GM18505 (cell line): ENCODE measurements at regions not wholly inside any gene's neighbourhood (a gene's known extent, or its start where the extent isn't known, plus 50 kb on each side); places are given as distances from the start of the nearest gene placed in this dataset.

Experiments
- ATAC-seq: cut with Tn5 transposase; IDR thresholded peaks from one replicate; pipeline ENCODE4 v1.9.1; 2021; ENCODE audit not compliant: unreplicated experiment
- POLR2A ChIP-seq: IDR thresholded peaks from 4 replicates; pipeline ENCODE4 v1.6.1; 2011; ENCODE audit warnings: borderline replicate concordance; ENCODE audit not compliant: insufficient read depth, insufficient read length; ENCODE audit errors: extremely low read depth

DNA sequence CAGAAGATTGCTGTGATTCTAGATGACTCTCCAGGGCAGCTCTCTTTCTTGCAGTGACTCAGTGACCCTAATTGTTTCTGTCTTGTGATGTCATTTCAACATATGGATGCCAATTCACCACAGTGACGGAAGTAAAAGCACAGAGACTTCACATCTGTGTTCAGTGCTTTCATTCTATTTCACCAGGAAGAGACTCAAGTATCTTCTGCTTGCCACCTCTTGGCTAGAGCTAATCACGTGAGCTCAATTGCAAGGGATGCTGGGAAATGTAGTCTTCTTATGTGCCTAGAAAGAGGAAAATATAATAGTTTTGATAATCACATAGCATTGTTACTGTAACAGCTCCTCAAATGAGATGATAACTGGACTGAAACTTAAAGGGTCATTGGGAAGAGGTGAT is 453.3 kb upstream of the KLF4 start:
- TF ChIP-seq POLR2A, result no peak
- ATAC-seq, result no peak

DNA sequence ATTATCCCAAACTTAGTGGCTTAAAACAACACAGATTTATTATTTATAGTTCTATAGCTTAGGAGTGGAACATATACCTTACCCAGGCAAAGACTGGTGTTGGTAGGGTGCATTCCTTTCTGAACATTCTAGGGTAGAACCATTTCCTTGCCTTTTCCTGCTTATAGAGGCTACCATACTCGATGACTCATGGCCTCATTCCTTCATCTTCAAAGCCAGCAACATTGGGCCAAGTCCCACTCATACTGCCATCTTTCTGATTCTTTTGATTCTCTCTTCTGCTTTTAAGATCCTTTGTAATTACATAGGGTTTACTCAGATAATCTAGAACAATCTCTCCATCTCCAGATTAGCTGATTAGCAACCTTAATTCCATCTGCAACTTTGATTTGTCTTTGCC is 452.7 kb upstream of the KLF4 start:
- no peak for TF ChIP-seq POLR2A
- no peak for ATAC-seq

DNA sequence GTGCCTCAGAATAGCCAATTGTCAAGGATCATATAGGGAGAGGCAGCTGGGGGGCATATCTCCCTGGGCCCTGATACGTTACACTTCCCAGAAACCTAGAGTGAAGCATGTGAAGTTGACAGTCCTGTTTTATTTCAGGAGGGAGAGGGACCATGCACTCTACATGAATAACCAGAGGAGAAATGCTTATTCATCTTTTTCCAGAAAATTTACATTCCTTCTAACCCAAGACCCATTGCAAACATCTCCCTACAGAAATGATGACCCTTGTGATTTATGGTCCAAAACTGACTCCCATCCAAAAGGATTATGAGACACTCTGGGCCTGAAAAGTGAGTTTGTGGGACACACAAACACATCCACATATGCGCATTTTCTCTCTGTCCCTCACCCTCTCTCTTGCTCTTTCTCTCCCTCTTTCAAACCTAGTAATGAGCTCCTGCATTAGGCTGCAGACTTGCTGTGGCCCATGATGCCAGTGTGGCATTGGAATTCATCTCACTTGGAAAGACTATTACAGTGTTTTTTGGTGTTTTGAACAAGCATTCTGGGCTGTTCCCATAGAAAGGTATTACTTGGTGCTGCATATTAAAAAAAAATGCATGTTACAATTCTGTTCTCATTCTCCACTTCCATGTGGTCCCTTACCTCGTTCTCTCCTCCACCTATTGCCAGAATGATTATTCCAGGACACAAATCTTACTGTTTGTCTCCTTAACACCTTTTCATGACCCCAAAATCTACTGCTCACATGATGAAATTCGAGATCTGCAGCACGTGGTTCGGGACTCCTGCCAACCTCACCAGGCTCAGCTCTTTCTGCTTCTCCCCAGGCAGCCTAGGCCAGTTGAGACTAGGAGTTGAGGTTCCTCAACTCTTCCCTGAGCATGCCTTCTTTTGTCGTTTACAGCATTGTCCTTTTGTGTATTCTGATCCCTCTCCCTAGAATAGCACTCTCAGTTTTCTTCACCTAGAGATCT is 451.3 kb upstream of the KLF4 start:
- no peak for TF ChIP-seq POLR2A
- no peak for ATAC-seq

DNA sequence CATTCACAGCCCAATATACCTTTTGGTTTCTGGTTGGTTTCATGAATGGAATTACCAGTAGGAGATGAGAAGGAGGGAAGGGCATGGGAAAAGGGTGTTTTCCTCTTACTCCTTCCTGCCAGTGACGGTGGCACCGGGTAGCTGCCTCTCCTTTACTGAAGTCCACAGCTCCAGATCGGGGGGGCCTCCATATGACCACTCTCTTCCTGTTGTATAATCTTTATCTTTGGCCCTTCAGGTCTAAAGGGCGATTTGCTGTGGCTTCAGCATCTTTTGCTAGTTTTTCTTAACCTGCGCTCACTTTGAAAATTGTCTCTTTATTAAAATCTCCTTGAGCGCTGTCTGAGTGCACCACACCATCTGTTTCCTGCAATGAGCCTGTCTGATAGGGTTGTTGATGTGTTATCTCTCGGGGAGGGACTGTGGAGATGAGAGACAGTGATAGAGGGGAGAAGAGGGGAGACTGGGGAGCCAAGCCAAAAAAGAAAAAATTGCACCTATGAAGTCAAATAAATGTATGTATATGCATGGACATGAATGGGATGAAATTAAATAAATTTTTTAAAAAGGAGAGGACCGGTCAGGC is 449.3 kb upstream of the KLF4 start:
- no peak for TF ChIP-seq POLR2A
- ATAC-seq, result no peak

DNA sequence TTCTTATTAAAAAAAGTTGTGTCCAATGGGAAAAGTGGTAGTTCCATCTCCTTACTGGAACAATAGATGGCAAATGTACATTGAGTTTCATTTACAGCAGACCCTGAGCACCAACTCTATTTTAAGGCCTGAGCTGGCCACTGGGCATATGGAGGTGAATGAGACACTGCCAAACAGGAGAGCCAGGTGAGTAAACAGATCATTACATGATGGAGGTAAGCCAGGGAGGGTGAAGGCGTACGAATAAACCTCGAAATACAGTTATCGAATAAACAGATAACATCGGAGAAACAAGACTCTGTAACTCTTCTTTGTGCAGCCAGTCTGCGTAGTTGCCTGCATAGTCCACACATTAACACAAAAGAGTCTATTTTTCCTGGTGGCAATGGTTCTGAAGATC is 446.4 kb upstream of the KLF4 start:
- no peak for ATAC-seq
- TF ChIP-seq POLR2A, result no peak

DNA sequence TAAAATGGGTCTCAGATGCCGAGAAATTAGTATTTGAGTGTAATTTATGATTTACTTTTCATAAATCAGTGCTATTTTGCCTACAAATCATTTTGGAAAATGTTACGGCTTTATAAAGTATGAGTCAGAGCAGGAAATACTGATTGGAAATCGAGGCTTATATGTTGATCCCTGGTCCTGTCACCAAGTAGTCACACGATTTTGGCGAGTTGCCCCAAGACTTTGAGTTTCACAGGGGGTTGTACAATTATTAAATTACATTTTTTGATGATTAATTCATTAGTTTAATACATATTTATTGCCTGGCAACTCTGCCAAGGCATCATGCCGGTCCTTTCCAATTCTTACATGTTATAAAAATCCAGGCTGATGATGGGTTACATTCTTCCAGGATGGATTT is 443.9 kb upstream of the KLF4 start:
- ATAC-seq, result no peak
- no peak for TF ChIP-seq POLR2A

DNA sequence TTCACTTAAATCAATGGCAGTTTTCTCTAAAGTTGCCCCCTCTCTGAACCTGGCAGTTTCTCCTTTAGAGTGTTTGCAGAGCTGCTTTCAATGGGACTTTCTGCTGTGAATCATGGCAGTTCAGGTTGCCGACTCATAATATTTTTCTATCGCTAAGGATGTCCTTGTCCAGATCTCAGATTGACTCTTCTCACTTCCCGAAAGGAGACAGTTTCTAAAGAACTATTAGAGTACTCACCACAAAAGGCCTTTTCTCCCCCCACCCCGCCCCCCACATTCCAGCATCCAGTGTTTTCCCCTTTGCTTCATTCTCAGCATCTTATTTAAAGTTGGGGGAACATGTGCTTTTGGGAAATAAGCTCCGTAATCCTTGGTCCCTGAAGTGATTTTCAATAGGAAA is 443.5 kb upstream of the KLF4 start:
- no peak for TF ChIP-seq POLR2A
- ATAC-seq, result no peak

DNA sequence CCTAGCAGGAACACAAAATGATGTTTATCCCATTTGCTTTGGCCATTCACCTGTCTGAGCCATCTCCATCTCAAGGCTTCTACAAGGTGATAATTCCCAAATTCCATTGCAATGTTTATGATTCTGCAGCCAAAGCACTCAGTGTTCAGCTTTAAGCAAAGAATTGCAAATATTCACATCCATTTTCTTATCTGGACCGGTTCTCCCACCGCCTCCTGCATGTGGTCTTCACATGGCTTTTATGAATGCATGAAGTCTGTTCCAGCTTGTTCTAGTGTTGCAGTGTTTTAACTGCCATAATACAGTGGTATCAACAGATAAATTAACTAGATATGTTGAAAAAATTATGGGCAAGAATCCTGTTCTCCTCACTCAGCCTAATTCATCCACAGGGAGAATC is 443.0 kb upstream of the KLF4 start:
- TF ChIP-seq POLR2A, result no peak
- no peak for ATAC-seq

DNA sequence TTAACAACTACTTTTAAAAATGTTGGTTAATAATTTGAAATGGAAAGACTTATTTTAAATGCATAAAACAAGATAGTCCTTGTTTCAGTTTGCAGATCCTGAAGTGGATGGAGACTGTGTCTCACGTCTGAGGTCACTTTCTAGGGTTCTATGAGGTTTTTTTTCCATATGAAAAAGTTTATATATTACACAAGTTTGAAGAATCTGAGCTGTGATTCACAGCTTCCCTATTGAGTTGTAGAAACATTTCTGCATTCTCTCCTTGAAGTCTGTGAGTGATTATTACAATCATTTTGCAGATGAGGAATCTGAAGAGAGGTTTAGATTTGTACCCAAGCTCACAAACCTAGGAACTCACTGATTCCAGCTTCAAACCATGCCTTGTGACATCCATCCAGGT is 442.5 kb upstream of the KLF4 start:
- ATAC-seq, result no peak
- no peak for TF ChIP-seq POLR2A

DNA sequence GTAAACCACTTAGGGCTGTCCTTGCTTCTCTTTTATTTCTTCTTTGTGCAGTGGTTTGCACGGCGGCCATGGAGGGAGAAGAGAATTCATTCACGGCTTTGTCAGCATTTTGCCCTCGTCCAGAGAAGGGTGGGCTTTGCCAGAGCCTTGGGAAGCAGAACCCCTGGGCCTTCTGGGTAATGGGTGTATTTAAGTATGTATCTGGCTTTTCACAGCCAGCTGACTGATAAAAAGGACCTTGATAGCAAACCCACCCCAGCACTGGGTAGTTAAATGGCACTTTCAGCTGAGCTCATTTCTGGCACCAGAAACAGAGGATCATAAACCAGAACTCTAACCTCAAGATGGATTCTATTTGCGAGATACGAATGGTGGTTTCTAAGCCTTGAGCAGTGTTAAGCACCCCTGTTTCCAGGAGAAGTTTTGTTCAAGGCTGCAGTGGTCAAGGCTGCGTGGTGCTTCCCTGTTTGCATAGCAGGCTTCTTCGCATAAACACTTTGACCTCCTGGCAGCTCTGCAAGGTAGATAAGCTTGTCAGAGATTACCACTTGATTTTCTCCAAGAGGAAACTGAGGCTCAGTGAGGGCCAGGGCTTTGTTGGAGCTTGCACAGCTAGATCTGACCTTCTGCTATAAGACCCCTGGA is 441.6 kb upstream of the KLF4 start:
- TF ChIP-seq POLR2A, result no peak
- no peak for ATAC-seq

DNA sequence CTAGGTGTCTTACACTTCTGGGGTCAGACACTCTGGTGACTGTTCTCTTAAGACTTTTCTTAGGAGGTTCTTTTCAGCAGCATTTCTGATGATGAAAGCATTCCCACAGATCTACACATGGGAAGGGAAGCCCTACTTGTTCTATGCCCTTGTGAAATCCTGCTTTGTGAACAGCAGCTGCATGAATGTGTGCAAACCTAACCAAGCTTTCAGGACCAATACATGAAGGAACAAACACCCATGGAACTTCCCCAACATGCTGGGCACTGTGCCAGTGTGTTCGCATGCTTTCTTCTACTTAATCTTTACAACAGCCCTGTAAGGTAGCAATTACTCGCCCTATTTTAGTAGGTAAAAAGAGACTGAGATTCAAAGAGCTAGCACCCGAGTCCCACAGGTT is 439.9 kb upstream of the KLF4 start:
- no peak for TF ChIP-seq POLR2A
- no peak for ATAC-seq

DNA sequence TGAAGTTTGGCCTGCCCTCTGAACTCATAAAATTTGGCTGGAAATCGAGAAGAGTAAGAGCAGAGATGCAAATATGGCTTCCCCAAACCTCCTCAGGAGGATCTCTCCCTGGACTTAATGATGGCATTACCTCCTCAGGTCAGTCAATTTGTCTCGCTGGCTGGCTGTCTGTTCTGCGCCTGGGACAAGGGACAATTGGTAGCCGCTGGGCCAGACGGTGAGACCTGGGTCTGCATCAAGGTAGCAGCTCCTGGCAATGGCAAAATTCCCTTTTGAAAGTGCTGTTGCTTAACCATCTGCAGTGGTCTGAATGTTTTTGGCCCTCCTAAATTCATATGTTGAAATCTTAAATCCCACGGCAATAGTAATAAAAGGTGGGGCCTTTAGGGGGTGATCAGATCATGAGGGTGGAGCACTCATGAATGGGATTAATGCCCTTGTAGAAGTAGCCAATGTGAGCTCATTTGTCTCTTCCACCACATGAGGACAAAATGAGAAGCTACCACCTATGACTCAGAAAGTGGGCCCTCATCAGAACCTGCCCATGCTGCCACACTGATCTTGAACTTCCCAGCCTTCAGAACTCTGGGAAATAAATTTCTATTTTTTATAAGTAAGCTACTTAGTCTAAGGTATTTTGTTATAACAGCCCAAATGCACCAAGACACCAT is 439.3 kb upstream of the KLF4 start:
- no peak for ATAC-seq
- TF ChIP-seq POLR2A, result no peak

DNA sequence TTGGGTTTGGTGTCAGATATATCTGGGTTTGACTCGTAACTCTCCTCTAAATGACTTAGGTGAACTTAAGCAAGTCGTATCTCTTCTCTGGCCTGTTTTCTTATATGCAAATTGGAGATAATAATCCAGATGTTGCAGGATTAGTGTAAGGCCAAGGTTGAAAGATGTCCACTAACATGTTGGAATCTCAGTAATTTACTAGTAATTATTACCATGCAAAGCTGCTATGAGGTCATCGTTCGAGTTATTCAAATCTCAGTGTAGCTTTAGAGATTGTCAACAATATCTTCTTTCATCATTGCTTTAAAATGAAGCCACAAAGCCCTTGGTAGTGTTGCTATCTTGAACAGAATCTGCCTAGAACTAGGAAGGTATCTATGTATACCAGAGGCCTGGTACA is 437.7 kb upstream of the KLF4 start:
- TF ChIP-seq POLR2A, result no peak
- ATAC-seq, result no peak
